WTC11 (cell line): ENCODE measurements at regions not wholly inside any gene's neighbourhood (a gene's known extent, or its start where the extent isn't known, plus 50 kb on each side); places are given as distances from the start of the nearest gene placed in this dataset.

Experiments used
- ATAC-seq: fragments of 200-7000 bp; cut with Tn5 transposase; 2 replicates; pipeline ENCODE4 v1.10.0; 2021; ENCODE audit warnings: mild to moderate bottlenecking, moderate library complexity
- CTCF ChIA-PET: fragments of 300-600 bp; sonication (Branson Sonifier 250); formaldehyde crosslinking; loops from one replicate; lab custom pipeline; 2021; ENCODE audit warnings: antibody characterized with exemption; lab: Charles Lee
- POLR2A ChIA-PET: fragments of 350-600 bp; sonication (Branson Sonifier 250); formaldehyde crosslinking; loops from one replicate; lab custom pipeline; 2021; ENCODE audit warnings: antibody characterized with exemption; lab: Charles Lee
- DNase-seq: peaks from one replicate; pipeline ENCODE4 v3.0.0; 2021; ENCODE audit warnings: low spot score
- H3K27ac Mint-ChIP-seq: 2 replicates; pipeline ENCODE4 v1.8.0; 2021; ENCODE audit warnings: mixed read lengths
- H3K27me3 Mint-ChIP-seq: 2 replicates; pipeline ENCODE4 v1.8.0; 2021; ENCODE audit warnings: low read depth, mild to moderate bottlenecking, moderate library complexity, mixed read lengths
- H3K36me3 Mint-ChIP-seq: 2 replicates; pipeline ENCODE4 v1.8.0; 2021; ENCODE audit warnings: mixed read lengths
- H3K4me1 Mint-ChIP-seq: 2 replicates; pipeline ENCODE4 v1.8.0; 2022; ENCODE audit warnings: mixed read lengths
- H3K4me3 Mint-ChIP-seq: 2 replicates; pipeline ENCODE4 v1.8.0; 2021; ENCODE audit warnings: mild to moderate bottlenecking, moderate library complexity, mixed read lengths
- H3K9me3 Mint-ChIP-seq: 2 replicates; pipeline ENCODE4 v1.8.0; 2021; ENCODE audit warnings: mixed read lengths
- ATF1 ChIP-seq: sonication (generic); formaldehyde crosslinking; IDR thresholded peaks from 2 replicates; pipeline ENCODE4 v1.8.1; 2023; ENCODE audit warnings: mild to moderate bottlenecking, moderate library complexity, missing genetic modification reagents
- CBFB ChIP-seq: sonication (generic); formaldehyde crosslinking; IDR thresholded peaks from 2 replicates; pipeline ENCODE4 v1.8.1; 2022; ENCODE audit warnings: mild to moderate bottlenecking, low read depth, missing genetic modification reagents
- EMX1 ChIP-seq: fragments of 250-450 bp; sonication (Bioruptor Pico); IDR thresholded peaks from 2 replicates; pipeline ENCODE4 v1.8.0; 2021; ENCODE audit warnings: mild to moderate bottlenecking
- ETV6 ChIP-seq: sonication (generic); formaldehyde crosslinking; IDR thresholded peaks from 2 replicates; pipeline ENCODE4 v1.8.1; 2022; ENCODE audit warnings: mild to moderate bottlenecking, missing genetic modification reagents
- NFATC4 ChIP-seq: fragments of 250-450 bp; sonication (Bioruptor Pico); IDR thresholded peaks from 2 replicates; pipeline ENCODE4 v1.9.0; 2021; ENCODE audit warnings: mild to moderate bottlenecking
- NFE2L1 ChIP-seq: sonication (generic); formaldehyde crosslinking; IDR thresholded peaks from 2 replicates; pipeline ENCODE4 v1.8.1; 2023; ENCODE audit warnings: missing genetic modification reagents
- SMAD3 ChIP-seq: sonication (generic); formaldehyde crosslinking; IDR thresholded peaks from 2 replicates; pipeline ENCODE4 v1.8.0; 2022; ENCODE audit warnings: missing genetic modification reagents, mild to moderate bottlenecking, borderline replicate concordance
- SP1 ChIP-seq: sonication (generic); formaldehyde crosslinking; conservative IDR thresholded peaks from 2 replicates; pipeline ENCODE4 v1.8.1; 2022; ENCODE audit warnings: missing genetic modification reagents
- ZBTB21 ChIP-seq: sonication (generic); formaldehyde crosslinking; IDR thresholded peaks from 2 replicates; pipeline ENCODE4 v1.8.1; 2023; ENCODE audit warnings: mild to moderate bottlenecking, missing genetic modification reagents, borderline replicate concordance
- ZNF121 ChIP-seq: sonication (generic); formaldehyde crosslinking; IDR thresholded peaks from 2 replicates; pipeline ENCODE4 v1.8.0; 2023; ENCODE audit warnings: missing genetic modification reagents
- TF ChIP-seq, protein P1 (sequence below): sonication (generic); formaldehyde crosslinking; IDR thresholded peaks from 2 replicates; pipeline ENCODE4 v1.8.1; 2022; ENCODE audit warnings: mild to moderate bottlenecking, missing genetic modification reagents, moderate library complexity, borderline replicate concordance
- TF ChIP-seq, protein P2 (sequence below): fragments of 250-450 bp; sonication (Bioruptor Pico); IDR thresholded peaks from 2 replicates; pipeline ENCODE4 v1.9.0; 2021; ENCODE audit warnings: mild to moderate bottlenecking, borderline replicate concordance
- TF ChIP-seq, protein P3 (sequence below): sonication (generic); formaldehyde crosslinking; IDR thresholded peaks from 2 replicates; pipeline ENCODE4 v1.8.0; 2022; ENCODE audit warnings: missing genetic modification reagents
- TF ChIP-seq, protein P4 (sequence below): fragments of 250-450 bp; sonication (Bioruptor Pico); conservative IDR thresholded peaks from 2 replicates; pipeline ENCODE4 v1.9.0; 2021; ENCODE audit warnings: mild to moderate bottlenecking
- TF ChIP-seq, protein P5 (sequence below): sonication (generic); formaldehyde crosslinking; IDR thresholded peaks from 2 replicates; pipeline ENCODE4 v1.8.0; 2022; ENCODE audit warnings: mild to moderate bottlenecking, missing genetic modification reagents
- TF ChIP-seq, protein P6 (sequence below): sonication (generic); formaldehyde crosslinking; conservative IDR thresholded peaks from 2 replicates; pipeline ENCODE4 v1.8.1; 2022; ENCODE audit warnings: mild to moderate bottlenecking, missing genetic modification reagents
- TF ChIP-seq, protein P7 (sequence below): sonication (generic); formaldehyde crosslinking; IDR thresholded peaks from 2 replicates; pipeline ENCODE4 v1.8.0; 2023; ENCODE audit warnings: missing genetic modification reagents, mild to moderate bottlenecking, borderline replicate concordance
- TF ChIP-seq, protein P8 (sequence below): sonication (generic); formaldehyde crosslinking; IDR thresholded peaks from 2 replicates; pipeline ENCODE4 v1.8.0; 2023; ENCODE audit warnings: missing genetic modification reagents

DNA sequence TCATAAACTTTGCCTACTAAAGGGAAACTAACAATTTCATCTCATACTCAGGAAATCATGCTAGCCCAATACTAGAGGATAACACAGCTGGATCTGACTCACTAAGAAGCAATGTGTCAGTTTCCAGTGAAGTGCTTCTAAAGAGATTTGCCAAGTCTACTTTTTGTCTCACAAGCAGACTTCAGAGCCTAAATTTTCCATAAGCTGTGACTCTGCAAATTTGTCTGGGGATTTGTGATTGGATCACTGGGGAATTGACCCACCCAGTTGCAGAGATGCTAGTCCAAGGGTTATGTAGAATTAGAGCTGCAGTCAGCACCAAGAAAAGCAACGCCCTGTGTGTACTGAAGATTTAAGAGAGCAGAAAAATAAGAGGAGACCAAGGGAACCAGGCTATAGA lies 647.1 kb downstream of the NTRK3 start:
- Mint-ChIP-seq H3K4me1 (peaks cover 7% of the 10 kb centered on the region; the same call in 1 of the 2 replicates), H3K36me3 (no peaks in the 10 kb centered on the region), H3K27ac (no peak overlapping the region), H3K9me3 (no peaks in the 10 kb centered on the region), H3K4me3 (no peak overlapping the region), H3K27me3 (no peaks in the 10 kb centered on the region)
- TF ChIP-seq, protein P1, sequence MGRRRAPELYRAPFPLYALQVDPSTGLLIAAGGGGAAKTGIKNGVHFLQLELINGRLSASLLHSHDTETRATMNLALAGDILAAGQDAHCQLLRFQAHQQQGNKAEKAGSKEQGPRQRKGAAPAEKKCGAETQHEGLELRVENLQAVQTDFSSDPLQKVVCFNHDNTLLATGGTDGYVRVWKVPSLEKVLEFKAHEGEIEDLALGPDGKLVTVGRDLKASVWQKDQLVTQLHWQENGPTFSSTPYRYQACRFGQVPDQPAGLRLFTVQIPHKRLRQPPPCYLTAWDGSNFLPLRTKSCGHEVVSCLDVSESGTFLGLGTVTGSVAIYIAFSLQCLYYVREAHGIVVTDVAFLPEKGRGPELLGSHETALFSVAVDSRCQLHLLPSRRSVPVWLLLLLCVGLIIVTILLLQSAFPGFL (CRISPR knock-in tag): no peak
- TF ChIP-seq, protein P2, sequence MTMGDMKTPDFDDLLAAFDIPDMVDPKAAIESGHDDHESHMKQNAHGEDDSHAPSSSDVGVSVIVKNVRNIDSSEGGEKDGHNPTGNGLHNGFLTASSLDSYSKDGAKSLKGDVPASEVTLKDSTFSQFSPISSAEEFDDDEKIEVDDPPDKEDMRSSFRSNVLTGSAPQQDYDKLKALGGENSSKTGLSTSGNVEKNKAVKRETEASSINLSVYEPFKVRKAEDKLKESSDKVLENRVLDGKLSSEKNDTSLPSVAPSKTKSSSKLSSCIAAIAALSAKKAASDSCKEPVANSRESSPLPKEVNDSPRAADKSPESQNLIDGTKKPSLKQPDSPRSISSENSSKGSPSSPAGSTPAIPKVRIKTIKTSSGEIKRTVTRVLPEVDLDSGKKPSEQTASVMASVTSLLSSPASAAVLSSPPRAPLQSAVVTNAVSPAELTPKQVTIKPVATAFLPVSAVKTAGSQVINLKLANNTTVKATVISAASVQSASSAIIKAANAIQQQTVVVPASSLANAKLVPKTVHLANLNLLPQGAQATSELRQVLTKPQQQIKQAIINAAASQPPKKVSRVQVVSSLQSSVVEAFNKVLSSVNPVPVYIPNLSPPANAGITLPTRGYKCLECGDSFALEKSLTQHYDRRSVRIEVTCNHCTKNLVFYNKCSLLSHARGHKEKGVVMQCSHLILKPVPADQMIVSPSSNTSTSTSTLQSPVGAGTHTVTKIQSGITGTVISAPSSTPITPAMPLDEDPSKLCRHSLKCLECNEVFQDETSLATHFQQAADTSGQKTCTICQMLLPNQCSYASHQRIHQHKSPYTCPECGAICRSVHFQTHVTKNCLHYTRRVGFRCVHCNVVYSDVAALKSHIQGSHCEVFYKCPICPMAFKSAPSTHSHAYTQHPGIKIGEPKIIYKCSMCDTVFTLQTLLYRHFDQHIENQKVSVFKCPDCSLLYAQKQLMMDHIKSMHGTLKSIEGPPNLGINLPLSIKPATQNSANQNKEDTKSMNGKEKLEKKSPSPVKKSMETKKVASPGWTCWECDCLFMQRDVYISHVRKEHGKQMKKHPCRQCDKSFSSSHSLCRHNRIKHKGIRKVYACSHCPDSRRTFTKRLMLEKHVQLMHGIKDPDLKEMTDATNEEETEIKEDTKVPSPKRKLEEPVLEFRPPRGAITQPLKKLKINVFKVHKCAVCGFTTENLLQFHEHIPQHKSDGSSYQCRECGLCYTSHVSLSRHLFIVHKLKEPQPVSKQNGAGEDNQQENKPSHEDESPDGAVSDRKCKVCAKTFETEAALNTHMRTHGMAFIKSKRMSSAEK (CRISPR knock-in tag): no peak
- no peak for TF ChIP-seq ATF1 (CRISPR knock-in tag)
- TF ChIP-seq SMAD3 (CRISPR knock-in tag): no peak
- TF ChIP-seq, protein P3, sequence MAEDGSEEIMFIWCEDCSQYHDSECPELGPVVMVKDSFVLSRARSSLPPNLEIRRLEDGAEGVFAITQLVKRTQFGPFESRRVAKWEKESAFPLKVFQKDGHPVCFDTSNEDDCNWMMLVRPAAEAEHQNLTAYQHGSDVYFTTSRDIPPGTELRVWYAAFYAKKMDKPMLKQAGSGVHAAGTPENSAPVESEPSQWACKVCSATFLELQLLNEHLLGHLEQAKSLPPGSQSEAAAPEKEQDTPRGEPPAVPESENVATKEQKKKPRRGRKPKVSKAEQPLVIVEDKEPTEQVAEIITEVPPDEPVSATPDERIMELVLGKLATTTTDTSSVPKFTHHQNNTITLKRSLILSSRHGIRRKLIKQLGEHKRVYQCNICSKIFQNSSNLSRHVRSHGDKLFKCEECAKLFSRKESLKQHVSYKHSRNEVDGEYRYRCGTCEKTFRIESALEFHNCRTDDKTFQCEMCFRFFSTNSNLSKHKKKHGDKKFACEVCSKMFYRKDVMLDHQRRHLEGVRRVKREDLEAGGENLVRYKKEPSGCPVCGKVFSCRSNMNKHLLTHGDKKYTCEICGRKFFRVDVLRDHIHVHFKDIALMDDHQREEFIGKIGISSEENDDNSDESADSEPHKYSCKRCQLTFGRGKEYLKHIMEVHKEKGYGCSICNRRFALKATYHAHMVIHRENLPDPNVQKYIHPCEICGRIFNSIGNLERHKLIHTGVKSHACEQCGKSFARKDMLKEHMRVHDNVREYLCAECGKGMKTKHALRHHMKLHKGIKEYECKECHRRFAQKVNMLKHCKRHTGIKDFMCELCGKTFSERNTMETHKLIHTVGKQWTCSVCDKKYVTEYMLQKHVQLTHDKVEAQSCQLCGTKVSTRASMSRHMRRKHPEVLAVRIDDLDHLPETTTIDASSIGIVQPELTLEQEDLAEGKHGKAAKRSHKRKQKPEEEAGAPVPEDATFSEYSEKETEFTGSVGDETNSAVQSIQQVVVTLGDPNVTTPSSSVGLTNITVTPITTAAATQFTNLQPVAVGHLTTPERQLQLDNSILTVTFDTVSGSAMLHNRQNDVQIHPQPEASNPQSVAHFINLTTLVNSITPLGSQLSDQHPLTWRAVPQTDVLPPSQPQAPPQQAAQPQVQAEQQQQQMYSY (CRISPR knock-in tag): no peak
- TF ChIP-seq NFATC4 (CRISPR knock-in tag): no peak
- TF ChIP-seq, protein P4, sequence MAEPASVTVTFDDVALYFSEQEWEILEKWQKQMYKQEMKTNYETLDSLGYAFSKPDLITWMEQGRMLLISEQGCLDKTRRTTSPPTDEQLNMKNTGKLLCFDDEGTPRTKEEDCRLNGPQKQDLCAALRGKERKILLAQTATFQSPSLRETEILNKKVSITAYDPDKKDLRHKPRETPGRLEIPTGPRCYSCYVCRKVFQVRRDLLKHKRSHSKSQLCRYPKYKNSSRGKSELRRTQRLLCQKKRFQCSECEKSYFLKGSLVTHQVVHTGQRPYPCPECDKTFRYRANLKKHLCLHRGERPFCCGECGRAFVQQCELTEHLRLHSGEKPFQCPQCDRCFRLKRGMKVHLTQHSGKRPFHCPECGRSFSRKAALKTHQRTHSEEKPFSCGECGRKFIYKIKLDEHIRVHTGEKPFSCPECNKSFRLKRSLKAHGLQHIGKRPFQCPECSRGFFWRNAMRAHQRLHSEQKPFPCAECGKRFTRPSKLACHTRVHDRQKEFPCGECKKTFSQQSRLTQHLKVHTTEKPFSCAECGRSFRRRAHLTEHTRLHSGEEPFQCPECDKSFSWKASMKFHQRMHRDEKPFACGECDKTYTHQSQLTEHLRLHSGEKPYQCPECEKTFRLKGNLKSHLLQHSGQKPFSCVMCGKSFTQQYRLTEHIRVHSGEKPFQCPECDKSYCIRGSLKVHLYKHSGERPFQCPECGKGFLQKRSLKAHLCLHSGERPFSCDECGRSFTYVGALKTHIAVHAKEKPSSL: no peak
- no peak for TF ChIP-seq NFE2L1
- TF ChIP-seq, protein P5, sequence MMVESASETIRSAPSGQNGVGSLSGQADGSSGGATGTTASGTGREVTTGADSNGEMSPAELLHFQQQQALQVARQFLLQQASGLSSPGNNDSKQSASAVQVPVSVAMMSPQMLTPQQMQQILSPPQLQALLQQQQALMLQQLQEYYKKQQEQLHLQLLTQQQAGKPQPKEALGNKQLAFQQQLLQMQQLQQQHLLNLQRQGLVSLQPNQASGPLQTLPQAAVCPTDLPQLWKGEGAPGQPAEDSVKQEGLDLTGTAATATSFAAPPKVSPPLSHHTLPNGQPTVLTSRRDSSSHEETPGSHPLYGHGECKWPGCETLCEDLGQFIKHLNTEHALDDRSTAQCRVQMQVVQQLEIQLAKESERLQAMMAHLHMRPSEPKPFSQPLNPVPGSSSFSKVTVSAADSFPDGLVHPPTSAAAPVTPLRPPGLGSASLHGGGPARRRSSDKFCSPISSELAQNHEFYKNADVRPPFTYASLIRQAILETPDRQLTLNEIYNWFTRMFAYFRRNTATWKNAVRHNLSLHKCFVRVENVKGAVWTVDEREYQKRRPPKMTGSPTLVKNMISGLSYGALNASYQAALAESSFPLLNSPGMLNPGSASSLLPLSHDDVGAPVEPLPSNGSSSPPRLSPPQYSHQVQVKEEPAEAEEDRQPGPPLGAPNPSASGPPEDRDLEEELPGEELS: no peak
- TF ChIP-seq, protein P6, sequence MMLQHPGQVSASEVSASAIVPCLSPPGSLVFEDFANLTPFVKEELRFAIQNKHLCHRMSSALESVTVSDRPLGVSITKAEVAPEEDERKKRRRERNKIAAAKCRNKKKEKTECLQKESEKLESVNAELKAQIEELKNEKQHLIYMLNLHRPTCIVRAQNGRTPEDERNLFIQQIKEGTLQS: no peak
- no peak for TF ChIP-seq ETV6 (CRISPR knock-in tag)
- no peak for TF ChIP-seq SP1
- no peak for TF ChIP-seq ZBTB21 (CRISPR knock-in tag)
- TF ChIP-seq ZNF121 (CRISPR knock-in tag): no peak
- no peak for TF ChIP-seq CBFB
- TF ChIP-seq, protein P7, sequence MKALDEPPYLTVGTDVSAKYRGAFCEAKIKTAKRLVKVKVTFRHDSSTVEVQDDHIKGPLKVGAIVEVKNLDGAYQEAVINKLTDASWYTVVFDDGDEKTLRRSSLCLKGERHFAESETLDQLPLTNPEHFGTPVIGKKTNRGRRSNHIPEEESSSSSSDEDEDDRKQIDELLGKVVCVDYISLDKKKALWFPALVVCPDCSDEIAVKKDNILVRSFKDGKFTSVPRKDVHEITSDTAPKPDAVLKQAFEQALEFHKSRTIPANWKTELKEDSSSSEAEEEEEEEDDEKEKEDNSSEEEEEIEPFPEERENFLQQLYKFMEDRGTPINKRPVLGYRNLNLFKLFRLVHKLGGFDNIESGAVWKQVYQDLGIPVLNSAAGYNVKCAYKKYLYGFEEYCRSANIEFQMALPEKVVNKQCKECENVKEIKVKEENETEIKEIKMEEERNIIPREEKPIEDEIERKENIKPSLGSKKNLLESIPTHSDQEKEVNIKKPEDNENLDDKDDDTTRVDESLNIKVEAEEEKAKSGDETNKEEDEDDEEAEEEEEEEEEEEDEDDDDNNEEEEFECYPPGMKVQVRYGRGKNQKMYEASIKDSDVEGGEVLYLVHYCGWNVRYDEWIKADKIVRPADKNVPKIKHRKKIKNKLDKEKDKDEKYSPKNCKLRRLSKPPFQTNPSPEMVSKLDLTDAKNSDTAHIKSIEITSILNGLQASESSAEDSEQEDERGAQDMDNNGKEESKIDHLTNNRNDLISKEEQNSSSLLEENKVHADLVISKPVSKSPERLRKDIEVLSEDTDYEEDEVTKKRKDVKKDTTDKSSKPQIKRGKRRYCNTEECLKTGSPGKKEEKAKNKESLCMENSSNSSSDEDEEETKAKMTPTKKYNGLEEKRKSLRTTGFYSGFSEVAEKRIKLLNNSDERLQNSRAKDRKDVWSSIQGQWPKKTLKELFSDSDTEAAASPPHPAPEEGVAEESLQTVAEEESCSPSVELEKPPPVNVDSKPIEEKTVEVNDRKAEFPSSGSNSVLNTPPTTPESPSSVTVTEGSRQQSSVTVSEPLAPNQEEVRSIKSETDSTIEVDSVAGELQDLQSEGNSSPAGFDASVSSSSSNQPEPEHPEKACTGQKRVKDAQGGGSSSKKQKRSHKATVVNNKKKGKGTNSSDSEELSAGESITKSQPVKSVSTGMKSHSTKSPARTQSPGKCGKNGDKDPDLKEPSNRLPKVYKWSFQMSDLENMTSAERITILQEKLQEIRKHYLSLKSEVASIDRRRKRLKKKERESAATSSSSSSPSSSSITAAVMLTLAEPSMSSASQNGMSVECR (CRISPR knock-in tag): no peak
- TF ChIP-seq EMX1 (CRISPR knock-in tag): no peak
- TF ChIP-seq, protein P8, sequence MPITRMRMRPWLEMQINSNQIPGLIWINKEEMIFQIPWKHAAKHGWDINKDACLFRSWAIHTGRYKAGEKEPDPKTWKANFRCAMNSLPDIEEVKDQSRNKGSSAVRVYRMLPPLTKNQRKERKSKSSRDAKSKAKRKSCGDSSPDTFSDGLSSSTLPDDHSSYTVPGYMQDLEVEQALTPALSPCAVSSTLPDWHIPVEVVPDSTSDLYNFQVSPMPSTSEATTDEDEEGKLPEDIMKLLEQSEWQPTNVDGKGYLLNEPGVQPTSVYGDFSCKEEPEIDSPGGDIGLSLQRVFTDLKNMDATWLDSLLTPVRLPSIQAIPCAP (CRISPR knock-in tag): no peak
- ChIA-PET CTCF (interaction anchor here (2.2 kb wide), 1 partner anchor 14 kb away, joined by 8 read pairs; no protein-coding TSS in a partner anchor), POLR2A (no interaction called here)
- DNase-seq (no peak), ATAC-seq (no peak)
